CD8-positive, alpha-beta memory T cell (primary cell): ENCODE measurements at regions not wholly inside any gene's neighbourhood (a gene's known extent, or its start where the extent isn't known, plus 50 kb on each side); places are given as distances from the start of the nearest gene placed in this dataset.
A peak's percentile ranks its signal among the peaks of the same experiment; 100 is the strongest.
"Not testable (repeated sequence)": the region's sequence is repeated elsewhere in the genome, so short reads cannot be mapped to it uniquely, and the experiment has no call there.

Experiments used
- CTCF ChIA-PET: fragments of 350-600 bp; sonication (Branson Sonifier 250); formaldehyde crosslinking; loops from one replicate; lab custom pipeline; 2021; ENCODE audit warnings: antibody characterized with exemption; lab: Charles Lee
- POLR2A ChIA-PET: fragments of 350-600 bp; sonication (Branson Sonifier 250); formaldehyde crosslinking; loops from one replicate; lab custom pipeline; 2021; ENCODE audit warnings: antibody characterized with exemption; lab: Charles Lee
- DNase-seq, 5 donors: peaks; one replicate each; pipeline versions ENCODE4 v3.0.0 to v3.0.0-alpha.2; 2020 to 2022; ENCODE audit warnings: mixed read lengths in 1 of 5
- H3K27ac ChIP-seq: one replicate; pipeline ENCODE4 v1.7.0; 2013; ENCODE audit warnings: low read depth, mild to moderate bottlenecking, low read length, moderate library complexity
- H3K27me3 ChIP-seq: 2 replicates; pipeline ENCODE4 v1.7.0; 2013; ENCODE audit warnings: low read length, mild to moderate bottlenecking; ENCODE audit not compliant: insufficient read depth, poor library complexity, severe bottlenecking
- H3K36me3 ChIP-seq: 2 replicates; pipeline ENCODE4 v1.7.0; 2013; ENCODE audit warnings: mild to moderate bottlenecking, low read length, moderate library complexity; ENCODE audit not compliant: insufficient read depth
- H3K4me1 ChIP-seq: 2 replicates; pipeline ENCODE4 v1.7.0; 2013; ENCODE audit warnings: mild to moderate bottlenecking, low read length, moderate library complexity; ENCODE audit not compliant: insufficient read depth
- H3K4me3 ChIP-seq: 2 replicates; pipeline ENCODE4 v1.7.0; 2013; ENCODE audit warnings: mild to moderate bottlenecking, low read length
- H3K9me3 ChIP-seq: 2 replicates; pipeline ENCODE4 v1.7.0; 2013; ENCODE audit warnings: mild to moderate bottlenecking, low read length
- H3K27ac Mint-ChIP-seq, 8 donors: one replicate each; pipeline ENCODE4 v1.8.0; 2020 to 2021; ENCODE audit warnings: mixed read lengths in 8 of 8, mild to moderate bottlenecking in 6 of 8, inconsistent platforms in 3 of 8, moderate library complexity in 3 of 8
- H3K27me3 Mint-ChIP-seq, 2 donors: one replicate each; pipeline ENCODE4 v1.8.0; 2020 to 2021; ENCODE audit warnings: mixed read lengths in 2 of 2, mild to moderate bottlenecking in 1 of 2, moderate library complexity in 1 of 2
- H3K36me3 Mint-ChIP-seq, 3 donors: one replicate each; pipeline ENCODE4 v1.8.0; 2020 to 2021; ENCODE audit warnings: mixed read lengths in 3 of 3, inconsistent platforms in 1 of 3, mild to moderate bottlenecking in 1 of 3
- H3K4me1 Mint-ChIP-seq, 3 donors: one replicate each; pipeline ENCODE4 v1.8.0; 2020 to 2021; ENCODE audit warnings: mixed read lengths in 3 of 3, inconsistent platforms in 1 of 3, mild to moderate bottlenecking in 1 of 3
- H3K4me3 Mint-ChIP-seq, 7 donors: one replicate each; pipeline ENCODE4 v1.8.0; 2020 to 2021; ENCODE audit warnings: mixed read lengths in 7 of 7, mild to moderate bottlenecking in 6 of 7, moderate library complexity in 4 of 7, inconsistent platforms in 2 of 7
- H3K9me3 Mint-ChIP-seq, 5 donors: one replicate each; pipeline ENCODE4 v1.8.0; 2020 to 2022; ENCODE audit warnings: mixed read lengths in 5 of 5, mild to moderate bottlenecking in 3 of 5, moderate library complexity in 2 of 5, inconsistent platforms in 1 of 5

- Mint-ChIP-seq H3K4me3 (no peak overlapping the region), H3K9me3 (peaks cover 0 to 1% (median 0%) of the 10 kb centered on the region in 5 donors), H3K36me3 (no peaks in the 10 kb centered on the region), H3K27ac (no peak overlapping the region), H3K27me3 (peaks cover 0 to 5% of the 10 kb centered on the region in 2 donors), H3K4me1 (no peaks in the 10 kb centered on the region)
- H3K27ac ChIP-seq, result no peak overlapping the region
- no peak for DNase-seq
- no peak overlapping the region for H3K4me3 ChIP-seq
- H3K27me3 ChIP-seq, result no peaks in the 10 kb centered on the region
- ChIA-PET POLR2A (no interaction called here), CTCF (no interaction called here)
- H3K9me3 ChIP-seq, result no peaks in the 10 kb centered on the region
- H3K36me3 ChIP-seq, result no peaks in the 10 kb centered on the region
- H3K4me1 ChIP-seq, result no peaks in the 10 kb centered on the region
Measured at GRCh38 chr18:5717256-5717655, 173.5 kb upstream of the EPB41L3 start.

DNA sequence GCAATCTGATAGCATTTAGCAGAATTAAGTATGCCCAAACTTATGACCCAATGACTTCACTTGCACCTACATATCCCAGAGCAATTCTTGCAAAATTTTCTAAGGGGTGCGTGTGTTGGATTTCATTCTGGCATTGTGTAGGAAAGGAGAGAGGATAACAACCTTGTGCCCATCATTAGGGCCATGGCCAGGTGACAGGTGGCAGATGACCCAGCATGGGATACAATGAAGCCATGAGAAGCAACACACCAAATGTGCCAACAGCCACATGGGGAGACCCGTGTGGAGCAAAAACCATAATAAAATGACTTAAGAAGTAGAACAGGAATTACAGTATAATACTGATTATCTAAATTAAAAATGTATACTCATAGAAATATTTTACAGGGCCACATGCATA, 166.9 kb upstream of the EPB41L3 start:
- Histone ChIP-seq H3K4me1 (no peaks in the 10 kb centered on the region), H3K27ac (no peak overlapping the region), H3K9me3 (no peaks in the 10 kb centered on the region), H3K27me3 (no peaks in the 10 kb centered on the region), H3K36me3 (no peaks in the 10 kb centered on the region), H3K4me3 (no peak overlapping the region)
- no peak for DNase-seq
- peaks cover 0 to 2% of the 10 kb centered on the region in 2 donors for H3K27me3 Mint-ChIP-seq
- no peak overlapping the region for H3K4me3 Mint-ChIP-seq
- ChIA-PET POLR2A (no interaction called here), CTCF (no interaction called here)
- no peaks in the 10 kb centered on the region for H3K9me3 Mint-ChIP-seq
- H3K4me1 Mint-ChIP-seq, result no peaks in the 10 kb centered on the region
- H3K36me3 Mint-ChIP-seq, result no peaks in the 10 kb centered on the region
- H3K27ac Mint-ChIP-seq, result no peak overlapping the region

DNA sequence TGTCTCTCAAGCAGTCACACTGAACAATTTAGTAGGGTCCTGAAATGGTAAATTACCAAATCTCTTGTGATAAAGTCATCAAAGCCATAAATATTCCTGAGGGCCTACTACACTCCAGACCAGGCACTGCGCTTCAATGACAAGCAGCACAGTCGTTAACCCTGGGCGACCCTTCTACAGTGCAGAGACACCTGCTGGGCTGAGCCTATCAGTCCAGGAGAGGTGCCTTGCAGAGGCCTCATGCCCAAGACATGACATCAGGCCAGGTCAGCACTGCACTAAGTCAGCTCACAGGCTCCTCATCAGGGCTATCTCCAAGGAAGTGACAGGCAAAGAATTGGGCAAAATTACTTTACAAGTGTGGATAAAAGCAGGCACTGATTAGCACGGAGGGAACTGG, 166.4 kb upstream of the EPB41L3 start:
- H3K27me3 ChIP-seq, result no peaks in the 10 kb centered on the region
- Mint-ChIP-seq H3K4me3 (no peak overlapping the region), H3K4me1 (no peaks in the 10 kb centered on the region), H3K27me3 (peaks cover 0 to 2% of the 10 kb centered on the region in 2 donors), H3K27ac (peak overlapping the region in 1 of 8 donors; percentile 1), H3K36me3 (no peaks in the 10 kb centered on the region), H3K9me3 (no peaks in the 10 kb centered on the region)
- ChIA-PET CTCF (no interaction called here), POLR2A (no interaction called here)
- no peaks in the 10 kb centered on the region for H3K4me1 ChIP-seq
- H3K4me3 ChIP-seq, result no peak overlapping the region
- H3K36me3 ChIP-seq, result no peaks in the 10 kb centered on the region
- no peaks in the 10 kb centered on the region for H3K9me3 ChIP-seq
- H3K27ac ChIP-seq, result no peak overlapping the region
- DNase-seq, result no peak

- no peaks in the 10 kb centered on the region for H3K27me3 ChIP-seq
- H3K4me1 ChIP-seq, result no peaks in the 10 kb centered on the region
- CTCF ChIA-PET, result no interaction called here
- no peak overlapping the region for H3K27ac ChIP-seq
- POLR2A ChIA-PET, result no interaction called here
- no peaks in the 10 kb centered on the region for H3K36me3 Mint-ChIP-seq
- no peak overlapping the region for H3K27ac Mint-ChIP-seq
- H3K9me3 Mint-ChIP-seq, result no peaks in the 10 kb centered on the region
- H3K4me3 ChIP-seq, result no peak overlapping the region
- H3K4me3 Mint-ChIP-seq, result no peak overlapping the region
- H3K27me3 Mint-ChIP-seq, result peaks cover 0 to 2% of the 10 kb centered on the region in 2 donors
- no peaks in the 10 kb centered on the region for H3K36me3 ChIP-seq
- no peaks in the 10 kb centered on the region for H3K4me1 Mint-ChIP-seq
- H3K9me3 ChIP-seq, result no peaks in the 10 kb centered on the region
- no peak for DNase-seq
Measured at GRCh38 chr18:5709476-5710095, 165.8 kb upstream of the EPB41L3 start.

DNA sequence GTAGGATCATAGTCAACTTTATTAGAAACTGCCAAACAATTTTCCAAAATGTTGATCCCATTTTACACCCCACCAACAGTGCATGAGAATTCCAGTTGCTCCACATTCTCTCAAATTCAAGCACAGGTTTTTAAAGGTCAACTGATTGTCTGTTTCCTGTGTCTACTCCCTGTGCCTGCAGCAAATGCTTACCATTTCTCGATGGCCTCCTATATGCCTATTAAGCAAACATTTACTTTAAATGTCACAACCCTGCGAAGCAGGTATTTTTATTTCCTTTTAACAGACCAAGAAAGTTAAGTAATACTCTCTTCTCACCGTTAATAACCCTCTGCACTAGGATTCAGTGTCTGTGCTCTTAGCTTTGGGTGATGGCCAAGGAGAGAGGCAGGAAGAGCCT, 163.8 kb upstream of the EPB41L3 start:
- H3K27ac Mint-ChIP-seq, result no peak overlapping the region
- no peak overlapping the region for H3K4me3 Mint-ChIP-seq
- ChIA-PET POLR2A (no interaction called here), CTCF (no interaction called here)
- no peaks in the 10 kb centered on the region for H3K36me3 Mint-ChIP-seq
- peaks cover 0 to 4% (median 0%) of the 10 kb centered on the region in 5 donors for H3K9me3 Mint-ChIP-seq
- peaks cover 0 to 2% of the 10 kb centered on the region in 2 donors for H3K27me3 Mint-ChIP-seq
- H3K9me3 ChIP-seq, result no peaks in the 10 kb centered on the region
- H3K36me3 ChIP-seq, result no peaks in the 10 kb centered on the region
- H3K4me3 ChIP-seq, result no peak overlapping the region
- H3K4me1 Mint-ChIP-seq, result no peaks in the 10 kb centered on the region
- no peaks in the 10 kb centered on the region for H3K27me3 ChIP-seq
- no peak for DNase-seq
- H3K4me1 ChIP-seq, result no peaks in the 10 kb centered on the region
- H3K27ac ChIP-seq, result no peak overlapping the region

DNA sequence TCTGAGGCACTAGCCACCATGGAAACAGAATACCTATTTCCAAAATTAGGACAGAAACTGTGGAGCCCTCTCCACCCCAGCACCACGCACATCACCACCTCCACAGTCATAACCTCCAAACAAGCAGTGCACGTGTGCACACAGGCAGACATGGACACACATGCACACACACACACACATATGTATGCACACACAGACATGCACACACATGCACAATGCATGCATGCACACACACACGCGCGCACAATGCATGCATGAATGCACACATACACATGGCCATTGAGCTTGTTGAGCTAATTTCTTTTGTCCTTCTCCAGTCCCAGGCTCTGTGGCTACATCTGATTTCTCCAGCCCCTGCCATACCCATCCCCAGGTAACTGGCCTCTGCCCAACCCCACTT, 161.6 kb upstream of the EPB41L3 start:
- Mint-ChIP-seq H3K36me3 (no peaks in the 10 kb centered on the region), H3K27ac (no peak overlapping the region), H3K4me1 (no peaks in the 10 kb centered on the region), H3K4me3 (no peak overlapping the region), H3K27me3 (peaks cover 0 to 2% of the 10 kb centered on the region in 2 donors), H3K9me3 (peaks cover 0 to 4% (median 0%) of the 10 kb centered on the region in 5 donors)
- no peak for DNase-seq
- H3K4me1 ChIP-seq, result no peaks in the 10 kb centered on the region
- H3K4me3 ChIP-seq, result no peak overlapping the region
- CTCF ChIA-PET, result no interaction called here
- no peaks in the 10 kb centered on the region for H3K36me3 ChIP-seq
- no peak overlapping the region for H3K27ac ChIP-seq
- H3K27me3 ChIP-seq, result no peaks in the 10 kb centered on the region
- no peaks in the 10 kb centered on the region for H3K9me3 ChIP-seq
- POLR2A ChIA-PET, result no interaction called here

DNA sequence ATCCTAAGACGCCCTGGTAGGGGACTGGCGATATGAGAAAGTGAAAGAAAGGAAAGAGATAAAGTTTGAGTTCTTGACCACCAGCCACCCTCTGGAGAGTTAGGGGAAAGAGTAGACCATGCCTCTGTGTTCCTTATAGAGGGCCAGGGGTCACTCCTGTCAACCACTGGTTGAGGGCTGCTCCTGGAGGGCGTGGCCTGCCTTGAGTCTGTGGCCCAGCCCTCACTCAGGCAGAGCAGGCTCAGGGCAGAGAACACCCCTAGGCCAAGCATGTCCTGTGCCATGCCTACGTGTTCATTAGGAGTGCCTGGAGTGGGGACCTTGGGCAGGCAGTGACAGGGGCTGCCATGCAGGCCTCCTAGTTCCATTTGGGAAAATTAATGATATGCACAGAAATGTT, 161.1 kb upstream of the EPB41L3 start:
- peaks cover 0 to 5% (median 0%) of the 10 kb centered on the region in 5 donors for H3K9me3 Mint-ChIP-seq
- CTCF ChIA-PET, result no interaction called here
- H3K27ac ChIP-seq, result no peak overlapping the region

GRCh38 chr18:5702016-5702415, 158.2 kb upstream of the EPB41L3 start:
- H3K27ac ChIP-seq, H3K4me1 Mint-ChIP-seq, H3K27me3 ChIP-seq, H3K4me1 ChIP-seq, H3K4me3 Mint-ChIP-seq, H3K9me3 ChIP-seq, CTCF ChIA-PET, H3K36me3 Mint-ChIP-seq, DNase-seq, H3K27ac Mint-ChIP-seq, H3K27me3 Mint-ChIP-seq, H3K4me3 ChIP-seq, POLR2A ChIA-PET, H3K9me3 Mint-ChIP-seq, H3K36me3 ChIP-seq: not testable (repeated sequence)

More for the DNA sequence above, 161.1 kb upstream of the EPB41L3 start:
- no peak for DNase-seq
- Histone ChIP-seq H3K9me3 (no peaks in the 10 kb centered on the region), H3K4me3 (no peak overlapping the region), H3K36me3 (no peaks in the 10 kb centered on the region), H3K27me3 (no peaks in the 10 kb centered on the region), H3K4me1 (no peaks in the 10 kb centered on the region)
- no peaks in the 10 kb centered on the region for H3K4me1 Mint-ChIP-seq
- peaks cover 0 to 1% of the 10 kb centered on the region in 2 donors for H3K27me3 Mint-ChIP-seq
- POLR2A ChIA-PET, result no interaction called here
- no peak overlapping the region for H3K4me3 Mint-ChIP-seq
- H3K27ac Mint-ChIP-seq, result no peak overlapping the region
- H3K36me3 Mint-ChIP-seq, result no peaks in the 10 kb centered on the region
